ENCODE measurements at regions not wholly inside any gene's neighbourhood (a gene's known extent, or its start where the extent isn't known, plus 50 kb on each side); places are given as distances from the start of the nearest gene placed in this dataset.
"Not testable (repeated sequence)": the region's sequence is repeated elsewhere in the genome, so short reads cannot be mapped to it uniquely, and the experiment has no call there.

DNA sequence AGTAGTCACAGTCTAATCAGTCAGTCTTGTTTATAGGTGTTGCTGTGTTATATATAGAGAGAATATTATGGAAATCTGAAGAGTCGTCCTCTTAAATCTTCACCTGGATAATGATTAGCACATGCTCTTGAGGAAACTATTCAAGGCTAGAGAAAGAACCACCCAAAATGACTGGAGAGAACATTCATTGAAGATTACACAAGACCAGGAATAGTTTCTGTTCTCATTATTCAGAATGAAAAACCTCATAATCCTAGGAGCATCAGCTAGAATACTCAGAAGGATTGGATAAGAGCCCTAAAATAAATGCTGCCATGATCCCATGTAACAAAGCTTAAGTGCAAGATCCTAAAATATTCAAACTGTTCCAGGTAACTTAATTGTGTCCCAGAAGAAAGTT, 278.2 kb upstream of the PREP start:
- DNase-seq = no peak

DNA sequence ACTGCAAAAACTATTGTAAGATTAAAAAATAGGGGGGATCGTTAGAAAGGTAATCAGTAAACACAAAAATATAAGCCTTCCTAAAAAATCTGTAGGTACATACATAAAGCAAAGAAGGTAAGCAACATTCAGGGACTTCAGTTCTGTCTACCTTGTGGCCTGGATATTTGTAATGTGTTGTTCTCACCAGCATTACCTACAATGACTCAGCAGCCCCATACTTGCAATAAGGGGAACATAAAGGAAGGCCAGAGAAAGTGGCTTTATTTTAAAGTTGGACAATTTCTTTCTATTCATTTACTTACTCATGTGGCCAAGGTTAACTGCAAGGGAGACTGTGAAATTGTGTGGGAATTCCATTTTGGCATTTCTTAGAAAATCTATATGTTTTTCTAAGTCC, 277.2 kb upstream of the PREP start:
- no peak for DNase-seq

DNA sequence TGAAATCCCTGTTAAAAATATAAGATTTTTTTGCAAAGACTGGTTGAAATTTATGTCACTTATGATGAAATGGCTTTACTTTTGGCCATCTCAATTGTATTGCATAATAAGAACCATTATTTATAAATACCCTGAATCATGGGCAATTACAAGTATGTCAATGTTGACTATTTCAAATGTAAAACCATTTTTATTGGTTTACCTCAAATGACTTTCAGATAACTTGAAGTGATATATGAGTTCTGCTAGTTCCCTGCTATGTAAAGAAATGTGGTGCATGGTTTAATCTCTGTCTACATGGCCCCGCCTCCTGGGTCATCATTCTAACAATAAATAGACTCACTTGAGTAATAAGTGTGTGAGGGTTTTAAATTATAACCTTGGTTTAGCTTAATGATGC, 275.6 kb upstream of the PREP start:
- no peak for DNase-seq

DNA sequence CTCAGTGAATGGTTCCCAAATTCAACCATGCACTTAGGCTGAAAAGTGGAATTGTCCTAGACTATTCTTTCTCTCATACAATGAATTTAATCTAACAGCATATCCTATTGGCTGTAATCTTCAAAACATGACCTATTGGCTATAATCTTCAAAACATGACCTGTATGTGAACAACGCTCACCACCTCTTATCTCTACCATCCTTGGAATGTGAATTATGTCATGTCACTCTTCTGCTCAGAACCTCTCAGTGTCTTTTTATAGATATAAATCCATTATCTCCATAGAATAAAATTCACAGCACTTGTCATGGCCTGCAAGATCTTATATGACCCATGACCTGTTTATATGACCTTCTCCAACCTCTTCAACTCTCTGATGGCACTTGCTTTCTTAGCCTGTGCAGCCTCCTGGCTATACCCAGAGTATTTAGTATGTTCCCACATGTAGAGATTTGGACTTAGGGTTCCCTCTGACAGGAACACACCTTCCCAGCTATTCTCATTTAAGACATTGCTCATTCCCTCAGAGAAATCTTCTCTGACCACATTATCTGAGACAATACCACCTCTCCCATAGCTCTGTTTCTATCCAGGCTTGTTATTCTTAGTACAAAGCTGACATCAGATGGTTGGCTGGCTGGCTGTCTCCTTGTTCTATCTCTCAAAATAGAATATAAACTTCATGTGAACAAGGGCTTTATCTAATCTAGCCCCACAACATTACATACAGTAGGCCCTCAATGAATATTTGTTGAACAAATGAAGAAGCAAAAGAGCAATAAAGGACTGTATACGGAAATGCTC, 275.0 kb upstream of the PREP start:
- DNase-seq = no peak

DNA sequence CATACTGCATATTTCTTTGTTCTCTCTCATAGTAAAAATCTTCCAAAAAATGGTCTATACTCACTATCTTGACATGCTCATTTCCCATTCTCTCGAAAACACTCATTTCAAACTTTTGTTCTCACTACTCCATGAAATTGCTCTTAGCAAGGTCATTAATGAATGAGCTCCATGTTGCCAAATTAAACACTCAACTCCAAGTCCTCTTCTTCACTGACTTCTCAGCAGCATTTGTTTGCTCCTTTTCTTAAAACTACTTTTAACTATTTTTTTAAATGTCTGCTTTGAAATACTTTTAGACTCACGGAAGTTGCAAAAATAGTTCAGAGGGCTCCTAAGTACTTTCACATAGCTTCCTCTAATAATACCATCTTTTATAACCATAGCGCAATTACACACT, 274.0 kb upstream of the PREP start:
- no peak for DNase-seq

DNA sequence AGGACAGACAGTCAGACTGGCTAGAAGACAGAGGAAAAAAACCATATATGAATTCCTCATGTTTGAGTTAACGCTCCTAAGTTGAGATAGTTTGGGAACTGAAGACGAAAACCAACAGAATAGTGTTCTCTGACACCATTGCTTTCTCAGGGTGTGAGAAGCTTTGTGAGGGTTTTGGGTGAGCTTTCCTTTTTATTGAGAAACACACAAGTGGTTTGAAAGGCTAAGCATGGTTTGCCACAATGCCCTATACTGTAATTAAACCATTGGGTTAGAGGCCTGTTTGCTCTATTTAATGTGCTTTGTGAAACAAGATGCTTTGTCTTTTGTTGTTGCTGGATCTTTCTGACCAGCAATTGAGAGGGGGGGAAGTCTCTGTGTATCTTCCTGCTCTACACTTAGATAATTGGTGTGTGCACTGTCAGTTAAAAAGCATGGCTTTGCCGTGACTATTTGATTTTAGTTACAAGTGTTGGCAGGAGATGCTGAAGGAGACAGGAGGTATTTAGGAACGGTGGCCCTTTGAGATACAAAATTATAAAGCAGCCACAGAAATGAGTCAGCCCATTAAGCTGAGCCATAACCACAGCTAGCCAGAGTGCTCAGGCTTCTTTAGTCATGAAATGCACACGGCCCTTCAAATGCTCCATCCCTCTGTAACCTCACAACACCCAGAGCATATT, 273.0 kb upstream of the PREP start:
- DNase-seq = peak; percentile 92

DNA sequence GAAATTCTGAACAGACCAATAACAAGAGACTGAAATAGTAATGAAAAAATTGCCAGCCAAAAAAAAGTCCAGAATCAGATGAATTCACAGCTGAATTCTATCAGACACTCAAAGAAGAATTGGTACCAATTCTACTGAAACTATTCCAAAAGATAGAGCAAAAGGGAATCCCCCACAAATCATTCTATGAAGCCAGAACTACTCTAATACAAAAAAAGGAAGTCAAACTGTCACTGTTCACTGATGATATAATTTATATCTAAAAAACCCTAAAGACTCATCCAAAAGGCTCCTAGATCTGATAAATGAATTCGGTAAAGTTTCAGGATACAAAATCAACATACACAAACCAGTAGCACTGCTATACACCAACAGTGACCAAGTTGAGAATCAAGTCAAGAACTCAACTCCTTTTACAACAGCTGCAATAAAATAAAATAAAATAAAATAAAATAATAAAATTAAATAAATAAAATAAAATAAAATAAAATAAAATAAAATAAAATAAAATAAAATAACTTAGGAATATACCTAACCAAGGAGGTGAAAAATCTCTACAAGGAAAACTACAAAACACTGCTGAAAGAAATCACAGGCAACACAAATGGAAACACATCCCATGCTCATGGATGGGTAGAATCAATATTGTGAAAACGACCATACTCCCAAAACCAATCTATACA, 270.1 kb upstream of the PREP start:
- DNase-seq = not testable (repeated sequence)

DNA sequence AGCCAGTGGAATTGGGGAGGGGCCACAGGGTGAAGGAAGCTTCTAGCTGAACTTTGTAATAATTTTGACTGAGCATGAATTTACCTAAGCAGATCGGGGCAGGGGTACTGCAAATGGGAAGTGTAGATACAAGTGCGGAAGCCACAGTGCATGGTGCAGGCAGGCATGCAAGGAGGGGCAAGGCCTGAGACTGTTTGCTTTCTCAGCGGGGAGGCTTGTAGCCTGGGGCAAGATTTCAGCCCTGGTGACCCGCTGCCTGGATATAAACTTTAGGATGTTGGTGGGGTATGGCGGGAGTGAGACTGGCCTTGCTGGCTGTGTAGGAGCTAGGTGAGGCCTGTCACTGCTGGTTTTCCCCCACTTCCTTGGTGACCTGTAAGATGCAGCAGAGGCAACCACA, 266.4 kb upstream of the PREP start:
- DNase-seq = no peak

DNA sequence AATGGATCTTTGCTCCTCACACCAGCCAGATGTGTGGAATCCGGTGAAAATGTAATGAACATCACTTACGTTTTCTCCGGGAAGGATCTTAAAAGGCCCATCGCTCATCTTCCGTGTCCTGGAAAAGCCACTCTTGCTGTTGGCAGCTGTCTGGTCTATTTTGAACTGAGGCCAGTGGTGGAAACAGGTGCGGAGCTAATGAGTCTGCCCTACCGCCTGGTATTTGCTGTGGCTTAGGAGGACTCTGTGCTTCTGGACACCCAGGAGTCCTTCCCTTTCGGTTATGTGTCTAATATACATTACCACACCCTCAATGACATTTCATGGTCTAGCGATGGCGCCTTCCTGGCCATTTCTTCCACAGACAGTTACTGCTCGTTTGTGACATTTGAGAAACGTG, 264.2 kb upstream of the PREP start:
- DNase-seq = peak; percentile 46

DNA sequence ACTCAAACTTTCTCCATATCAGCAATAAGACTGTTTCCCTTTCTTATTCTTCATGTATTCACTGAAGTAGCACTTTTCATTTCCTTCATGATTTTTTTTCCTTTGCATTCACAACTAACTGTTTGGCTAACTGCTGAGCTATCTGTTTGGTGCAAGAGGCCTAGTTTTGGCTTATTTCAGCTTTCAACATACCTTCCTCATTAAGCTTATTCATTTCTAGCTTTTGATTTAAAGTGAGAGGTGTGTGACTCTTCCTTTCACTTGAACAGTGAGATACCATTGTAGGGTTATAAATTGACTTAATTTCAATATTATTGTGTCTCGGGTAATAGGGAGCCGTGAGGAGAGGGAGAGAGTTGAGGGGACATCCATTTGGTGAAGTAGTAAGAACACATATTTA, 262.0 kb upstream of the PREP start:
- DNase-seq = no peak

DNA sequence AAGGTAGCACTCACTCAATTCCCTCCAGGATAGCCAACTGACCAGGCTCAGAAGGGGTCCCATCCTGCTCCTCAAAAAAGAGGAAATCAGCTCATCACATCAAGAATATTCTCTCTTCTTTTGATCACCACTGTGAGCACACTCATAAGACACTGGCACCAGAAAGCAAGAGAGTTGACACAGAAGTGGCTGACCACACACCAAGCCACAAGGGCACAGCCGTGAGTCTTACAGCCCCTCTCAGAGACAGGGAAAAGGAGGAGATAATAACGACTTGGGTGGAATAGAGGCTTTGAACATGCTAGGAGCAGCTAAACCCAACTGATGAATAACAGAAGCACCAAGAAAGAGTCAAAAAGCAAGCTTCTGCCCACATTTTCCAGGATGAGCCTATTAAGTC, 249.1 kb upstream of the PREP start:
- no peak for DNase-seq

DNA sequence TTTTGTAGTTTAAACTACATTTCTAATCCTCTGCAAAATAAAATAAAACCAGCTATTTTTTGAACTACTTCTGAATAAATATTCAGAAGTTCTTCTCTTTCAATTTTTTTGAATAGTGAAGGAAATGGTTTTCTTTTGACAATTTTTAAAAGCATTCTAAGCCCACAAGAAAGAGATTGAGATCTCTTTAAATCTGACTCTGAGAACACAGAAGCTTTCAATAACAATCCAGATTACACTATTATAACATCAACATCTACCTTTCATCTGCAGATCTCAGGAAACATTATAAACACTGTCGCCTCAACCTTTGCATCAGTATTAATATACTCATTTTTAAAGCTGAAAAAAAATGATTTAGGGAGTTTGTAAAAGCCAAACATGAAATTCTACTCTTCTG, 247.5 kb upstream of the PREP start:
- DNase-seq = no peak

DNA sequence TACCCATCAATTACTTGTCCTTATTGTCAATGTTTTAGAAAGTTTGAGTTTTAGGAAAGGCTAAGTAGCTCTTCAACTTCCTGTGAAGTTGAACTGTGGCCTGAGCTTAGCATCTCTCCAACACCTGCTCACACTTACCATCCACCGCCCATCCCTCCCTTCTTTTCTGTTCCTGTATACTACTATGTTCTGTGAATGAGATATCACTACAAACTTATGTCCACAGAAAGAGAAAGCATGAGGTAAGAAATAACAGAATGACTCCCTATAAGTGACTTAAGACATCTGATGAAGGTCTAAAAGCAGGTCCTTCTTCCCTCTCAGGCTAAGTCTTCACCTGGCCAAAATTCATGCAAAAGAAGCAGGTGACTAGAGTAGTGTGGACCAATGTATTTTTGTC, 246.3 kb upstream of the PREP start:
- DNase-seq = no peak

DNA sequence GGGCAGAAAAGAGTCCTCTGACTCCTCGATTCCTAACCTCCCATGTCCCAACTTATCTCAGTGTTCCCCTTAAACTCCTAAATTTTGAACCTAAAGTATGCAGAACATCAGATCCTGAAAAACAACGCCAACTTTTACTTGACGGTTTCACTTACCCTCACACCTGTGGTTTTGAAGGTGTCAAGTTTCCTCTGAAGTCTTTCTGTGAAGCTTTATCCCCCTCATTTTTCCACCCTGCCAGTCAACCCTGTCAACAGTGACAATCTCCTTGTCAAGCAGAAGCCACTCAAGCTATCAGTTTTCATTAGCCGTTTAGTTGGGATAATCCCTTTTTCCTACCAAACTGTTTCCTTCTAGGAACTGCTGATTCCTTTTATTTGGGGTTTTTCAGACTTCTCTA, 245.4 kb upstream of the PREP start:
- no peak for DNase-seq

DNA sequence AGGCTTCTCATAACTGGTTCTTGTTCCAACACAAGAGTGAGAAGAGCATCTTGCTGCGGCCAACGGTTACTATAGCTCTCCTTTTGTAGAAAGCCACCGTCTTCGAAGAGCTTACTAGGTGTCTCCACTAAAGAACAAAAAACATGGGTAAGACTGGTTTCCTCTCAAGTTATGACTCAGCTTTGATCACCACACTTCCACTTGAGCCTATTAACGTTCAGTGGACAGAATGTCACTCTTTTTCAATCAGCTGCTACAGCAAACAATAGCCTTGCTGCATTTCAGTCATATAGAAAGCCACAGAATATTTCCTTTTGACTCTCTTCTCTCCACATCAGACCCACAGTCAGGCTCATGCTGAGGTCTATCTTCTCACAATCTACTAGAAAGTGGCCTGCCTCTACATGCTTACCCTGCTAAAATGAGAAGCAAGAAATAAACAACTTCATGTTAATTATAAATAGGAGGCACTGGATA, 243.5 kb upstream of the PREP start:
- no peak for DNase-seq

DNA sequence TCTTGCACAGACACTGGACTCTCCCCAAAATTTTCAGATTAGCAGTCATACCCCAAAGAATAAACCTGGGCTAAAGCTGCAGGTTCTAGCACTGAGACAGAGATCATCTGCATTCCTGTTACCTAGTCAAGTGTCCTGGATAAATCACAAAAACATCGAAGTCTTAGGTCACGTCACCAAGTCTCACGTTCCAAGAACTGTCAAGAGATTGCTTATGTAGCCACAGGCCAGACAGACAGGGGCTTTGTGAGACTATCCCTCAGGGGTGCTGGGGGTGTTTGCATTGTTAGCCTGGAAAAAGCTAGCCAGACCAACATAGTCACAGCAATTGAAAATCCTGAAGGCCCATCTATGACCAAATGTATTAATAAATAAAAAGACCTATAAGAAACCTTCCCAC, 243.1 kb upstream of the PREP start:
- DNase-seq = no peak

DNA sequence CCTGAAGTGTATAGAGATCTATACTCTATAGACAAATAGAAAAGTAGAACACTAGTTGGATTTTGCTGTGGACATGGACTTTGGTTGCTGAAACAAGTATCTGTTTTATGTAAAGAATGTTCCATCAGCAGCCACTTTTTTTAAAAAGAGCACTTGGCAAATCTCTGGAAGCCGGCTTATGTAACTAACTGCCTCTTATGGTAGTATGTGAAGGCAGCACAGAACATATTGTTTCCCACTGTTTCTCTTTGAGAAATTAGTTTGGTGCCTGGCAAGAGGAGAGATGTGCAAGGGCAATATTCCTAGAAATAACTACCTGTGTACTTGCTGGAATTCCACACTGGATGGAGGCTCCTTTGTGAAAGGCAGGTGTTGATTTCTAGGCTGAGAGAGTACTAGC, 242.3 kb upstream of the PREP start:
- DNase-seq = no peak

DNA sequence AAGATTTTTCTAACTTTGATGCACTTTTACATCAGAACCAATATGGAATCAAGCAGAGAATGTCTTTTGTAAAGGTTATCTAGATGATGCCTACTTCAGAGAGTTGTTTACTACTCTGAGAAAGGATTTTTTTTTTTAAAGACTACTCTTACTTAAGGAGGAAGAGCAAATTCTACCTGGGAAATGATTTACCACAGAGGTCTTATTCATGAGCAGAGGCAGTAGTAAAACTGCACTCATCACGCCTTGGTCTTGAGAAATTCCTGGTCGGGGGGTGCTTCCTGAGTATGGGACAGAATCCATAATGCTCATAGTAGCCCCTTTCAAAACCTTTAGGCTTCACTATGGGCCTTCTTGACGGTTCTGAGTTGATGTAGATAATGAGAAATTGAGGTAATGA, 241.8 kb upstream of the PREP start:
- no peak for DNase-seq

DNA sequence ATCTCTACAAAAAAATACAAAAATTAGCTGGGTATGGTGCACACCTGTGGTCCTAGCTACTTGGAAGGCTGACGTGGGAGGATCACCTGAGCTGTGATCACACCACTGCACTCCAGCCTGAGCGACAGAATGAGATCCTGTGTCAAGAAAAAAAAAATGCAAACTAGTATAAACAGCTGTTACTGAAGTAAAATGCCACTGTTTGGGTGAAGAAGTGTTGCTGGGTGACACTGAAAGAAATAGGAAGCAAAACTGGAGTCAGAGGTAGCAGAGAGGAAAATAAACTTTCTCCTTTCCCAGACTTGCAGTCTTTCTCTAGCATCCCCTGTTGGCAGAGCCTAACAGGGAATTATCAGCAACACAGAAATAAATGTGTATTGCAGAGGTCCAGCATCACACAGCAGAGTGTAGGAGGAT, 241.2 kb upstream of the PREP start:
- DNase-seq = no peak

DNA sequence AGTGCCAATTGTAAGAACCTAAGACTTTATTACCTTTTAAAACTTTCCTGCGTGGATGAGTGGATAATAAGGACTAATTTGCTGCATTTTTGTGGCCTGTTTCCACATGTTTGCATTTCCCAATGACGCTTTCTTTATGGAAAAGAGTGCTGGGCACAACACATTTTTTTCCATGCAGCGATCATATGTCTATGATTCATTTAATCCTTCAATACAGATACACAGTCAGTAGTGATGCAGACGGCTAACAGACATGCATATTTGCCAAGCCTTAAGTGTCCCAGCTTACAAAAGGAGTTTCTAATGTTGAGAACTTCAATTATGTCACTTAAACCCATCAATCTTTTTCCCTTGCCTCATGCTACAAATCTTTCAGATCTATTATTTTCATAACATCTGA, 239.8 kb upstream of the PREP start:
- DNase-seq = no peak

DNA sequence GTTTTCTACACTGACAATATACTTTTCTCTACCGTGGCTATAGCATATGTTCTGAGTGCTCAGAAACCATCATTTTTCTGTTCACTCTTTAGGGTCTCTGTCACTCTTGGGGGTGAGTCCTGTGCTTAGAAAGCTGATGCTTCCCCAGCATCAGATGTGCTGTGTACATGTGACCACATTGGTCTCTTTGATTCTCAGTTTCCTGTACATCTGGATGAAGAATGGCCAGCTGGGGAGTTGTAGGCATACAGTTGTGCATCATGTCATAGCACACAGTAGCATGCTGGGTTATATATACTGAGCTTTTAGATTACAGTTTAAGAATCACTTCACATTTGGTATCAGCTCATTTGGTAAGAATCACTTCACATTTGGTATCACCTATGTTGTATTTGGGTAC, 238.6 kb upstream of the PREP start:
- no peak for DNase-seq

DNA sequence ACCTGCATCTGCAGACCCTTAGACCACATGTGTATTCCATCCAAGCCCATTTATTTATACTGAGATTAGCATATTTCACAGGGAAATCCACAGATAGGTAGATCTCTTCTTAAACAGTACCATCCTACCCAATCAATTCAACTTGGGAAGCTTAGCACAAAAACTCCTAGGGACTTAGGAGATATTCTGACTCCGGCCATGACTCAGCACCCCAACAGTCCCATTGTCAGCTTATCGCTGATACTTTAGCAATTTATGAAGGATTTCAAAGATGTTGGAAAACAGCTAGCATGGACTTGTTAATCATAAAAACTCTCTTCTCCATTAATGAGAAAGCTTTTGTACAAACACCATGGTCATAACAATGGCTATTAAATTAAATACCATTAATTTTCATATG, 236.2 kb upstream of the PREP start:
- DNase-seq = no peak

DNA sequence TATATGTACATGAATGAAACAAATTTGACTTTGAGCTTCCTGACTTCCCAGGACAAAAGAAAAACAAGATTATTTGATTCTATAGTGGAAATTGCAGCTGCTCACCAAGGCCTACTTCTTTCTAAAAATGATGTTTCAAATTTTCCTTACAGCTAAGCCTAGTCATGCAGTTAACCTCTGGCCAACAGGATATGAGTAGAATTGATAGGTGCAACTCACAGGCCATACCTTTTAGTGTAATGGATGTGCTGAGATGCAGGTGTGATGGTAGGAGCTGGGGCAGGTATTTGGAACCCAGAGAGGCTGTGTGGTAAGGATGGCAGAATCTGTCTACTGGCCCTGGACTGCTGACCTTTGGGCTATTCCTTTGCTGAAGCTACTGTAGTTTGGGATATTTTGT, 230.9 kb upstream of the PREP start:
- DNase-seq = no peak
